Astrocyte of the spinal cord (primary cell): ENCODE measurements at regions not wholly inside any gene's neighbourhood (a gene's known extent, or its start where the extent isn't known, plus 50 kb on each side); places are given as distances from the start of the nearest gene placed in this dataset.

Source experiments
- DNase-seq: peaks from one replicate; pipeline ENCODE4 v3.0.0; 2011; ENCODE audit warnings: low read depth, low spot score
- H3K4me3 ChIP-seq: 2 replicates; pipeline ENCODE4 v1.5.1; 2011; ENCODE audit warnings: low read depth, mild to moderate bottlenecking, low read length, moderate library complexity
- CTCF ChIP-seq: IDR thresholded peaks from 2 replicates; pipeline ENCODE4 v1.5.1; 2012; ENCODE audit warnings: low read depth, mild to moderate bottlenecking, low read length, inconsistent platforms
- in situ Hi-C: cut with HindIII; loops from 2 replicates; pipeline ENCODE4 v1.10.0; 2017; ENCODE audit warnings: low sequenced_read_pairs

GRCh38 chr16:76787394-76787793 is 403.6 kb upstream of the MON1B start:
- no peak for TF ChIP-seq CTCF
- no peak overlapping the region for H3K4me3 ChIP-seq
- DNase-seq = no peak
- in situ Hi-C loops = no loop called here

GRCh38 chr16:76791151-76791550 is 399.8 kb upstream of the MON1B start:
- in situ Hi-C loops = no loop called here
- TF ChIP-seq CTCF = no peak
- DNase-seq = no peak

GRCh38 chr16:76796416-76796815 is 394.6 kb upstream of the MON1B start:
- TF ChIP-seq CTCF = no peak
- in situ Hi-C loops = no loop called here
- H3K4me3 ChIP-seq = no peak overlapping the region
- DNase-seq = no peak

More at GRCh38 chr16:76791151-76791550, 399.8 kb upstream of the MON1B start:
- H3K4me3 ChIP-seq = no peak overlapping the region

- in situ Hi-C loops = no loop called here
- TF ChIP-seq CTCF = no peak
- H3K4me3 ChIP-seq = no peak overlapping the region
- no peak for DNase-seq
These were observed 394.0 kb upstream of the MON1B start for GRCh38 chr16:76796978-76797377.

GRCh38 chr16:76797457-76797856 is 393.5 kb upstream of the MON1B start:
- no peak for DNase-seq
- no peak overlapping the region for H3K4me3 ChIP-seq
- TF ChIP-seq CTCF = no peak
- in situ Hi-C loops = no loop called here

- in situ Hi-C loops = no loop called here
- DNase-seq = no peak
- no peak for TF ChIP-seq CTCF
- H3K4me3 ChIP-seq = no peak overlapping the region
These were observed 390.8 kb upstream of the MON1B start for GRCh38 chr16:76800196-76800595.

GRCh38 chr16:76801357-76801756 is 389.6 kb upstream of the MON1B start:
- no peak overlapping the region for H3K4me3 ChIP-seq
- DNase-seq = no peak
- TF ChIP-seq CTCF = no peak
- in situ Hi-C loops = no loop called here
